ENCODE measurements at regions not wholly inside any gene's neighbourhood (a gene's known extent, or its start where the extent isn't known, plus 50 kb on each side); places are given as distances from the start of the nearest gene placed in this dataset.

- TF ChIP-seq POLR2AphosphoS5 (IDR thresholded peaks at IDR 0.05; ENCODE audit: low read depth, low read length) (no peak), FOXP2 (optimal IDR thresholded peaks at IDR 0.05; ENCODE audit: borderline replicate concordance, extremely low read depth, extremely low read length, insufficient read depth) (no peak), REST (IDR thresholded peaks at IDR 0.05; ENCODE audit: insufficient read depth in 1 of 2, low read depth in 2 of 2, low read length in 2 of 2) (no peak), SIN3A (IDR thresholded peaks at IDR 0.05; ENCODE audit: borderline replicate concordance, insufficient read depth, low read length) (no peak), TAF1 (IDR thresholded peaks at IDR 0.05; ENCODE audit: borderline replicate concordance, insufficient read depth, low read length) (no peak)
These were observed 120.3 kb downstream of the TMEM30B start for GRCh38 chr14:61160798-61161197.

- TF ChIP-seq POLR2AphosphoS5 (IDR thresholded peaks at IDR 0.05; ENCODE audit: low read depth, low read length) = no peak
- TF ChIP-seq FOXP2 (optimal IDR thresholded peaks at IDR 0.05; ENCODE audit: borderline replicate concordance, extremely low read depth, extremely low read length, insufficient read depth) = no peak
These were observed 126.5 kb downstream of the TMEM30B start for GRCh38 chr14:61154641-61155040.

- TF ChIP-seq SIN3A (IDR thresholded peaks at IDR 0.05; ENCODE audit: borderline replicate concordance, insufficient read depth, low read length) (no peak), POLR2AphosphoS5 (IDR thresholded peaks at IDR 0.05; ENCODE audit: low read depth, low read length) (no peak), FOXP2 (optimal IDR thresholded peaks at IDR 0.05; ENCODE audit: borderline replicate concordance, extremely low read depth, extremely low read length, insufficient read depth) (no peak), TAF1 (IDR thresholded peaks at IDR 0.05; ENCODE audit: borderline replicate concordance, insufficient read depth, low read length) (no peak), REST (IDR thresholded peaks at IDR 0.05; ENCODE audit: insufficient read depth in 1 of 2, low read depth in 2 of 2, low read length in 2 of 2) (no peak)
These were observed 127.1 kb downstream of the TMEM30B start for GRCh38 chr14:61153914-61154545.

GRCh38 chr14:61153431-61153830 is 127.7 kb downstream of the TMEM30B start:
- TF ChIP-seq POLR2AphosphoS5 (IDR thresholded peaks at IDR 0.05; ENCODE audit: low read depth, low read length) (no peak), REST (IDR thresholded peaks at IDR 0.05; ENCODE audit: insufficient read depth in 1 of 2, low read depth in 2 of 2, low read length in 2 of 2) (no peak), FOXP2 (optimal IDR thresholded peaks at IDR 0.05; ENCODE audit: borderline replicate concordance, extremely low read depth, extremely low read length, insufficient read depth) (no peak), TAF1 (IDR thresholded peaks at IDR 0.05; ENCODE audit: borderline replicate concordance, insufficient read depth, low read length) (no peak), SIN3A (IDR thresholded peaks at IDR 0.05; ENCODE audit: borderline replicate concordance, insufficient read depth, low read length) (no peak)

GRCh38 chr14:61152851-61153364 is 128.2 kb downstream of the TMEM30B start:
- TF ChIP-seq POLR2AphosphoS5 (IDR thresholded peaks at IDR 0.05; ENCODE audit: low read depth, low read length) = no peak
- TF ChIP-seq SIN3A (IDR thresholded peaks at IDR 0.05; ENCODE audit: borderline replicate concordance, insufficient read depth, low read length) = no peak
- TF ChIP-seq FOXP2 (optimal IDR thresholded peaks at IDR 0.05; ENCODE audit: borderline replicate concordance, extremely low read depth, extremely low read length, insufficient read depth) = no peak
- no peak for TF ChIP-seq REST (IDR thresholded peaks at IDR 0.05; ENCODE audit: insufficient read depth in 1 of 2, low read depth in 2 of 2, low read length in 2 of 2)
- no peak for TF ChIP-seq TAF1 (IDR thresholded peaks at IDR 0.05; ENCODE audit: borderline replicate concordance, insufficient read depth, low read length)

Measured in PFSK-1 (cell line).